Muscle of leg (tissue), 3 donors: ENCODE measurements at regions not wholly inside any gene's neighbourhood (a gene's known extent, or its start where the extent isn't known, plus 50 kb on each side); places are given as distances from the start of the nearest gene placed in this dataset.
A peak's percentile ranks its signal among the peaks of the same experiment; 100 is the strongest.

ENCODE experiments used
- DNase-seq: peaks from one replicate; pipeline ENCODE4 v3.0.0; 2013
- H3K27ac ChIP-seq: one replicate; pipeline ENCODE4 v1.5.1; 2013; ENCODE audit warnings: mild to moderate bottlenecking, low read length, control low read depth
- H3K27me3 ChIP-seq: one replicate; pipeline ENCODE4 v1.6.1; 2013; ENCODE audit warnings: low read length; ENCODE audit not compliant: control insufficient read depth, insufficient read depth
- H3K36me3 ChIP-seq: one replicate; pipeline ENCODE4 v1.6.1; 2013; ENCODE audit warnings: low read length; ENCODE audit not compliant: control insufficient read depth, insufficient read depth
- H3K4me1 ChIP-seq: one replicate; pipeline ENCODE4 v1.6.1; 2013; ENCODE audit warnings: low read length; ENCODE audit not compliant: control insufficient read depth, insufficient read depth
- H3K4me3 ChIP-seq: one replicate; pipeline ENCODE4 v1.5.1; 2013; ENCODE audit warnings: low read length, control low read depth
- H3K9me3 ChIP-seq: replicated peaks from 2 replicates; pipeline ENCODE4 v1.6.1; 2013; ENCODE audit warnings: low read depth, low read length; ENCODE audit not compliant: control insufficient read depth
- WGBS: methylation state at CpG from one replicate; pipeline ENCODE4 v1.1.5; 2013; ENCODE audit warnings: missing lambda C conversion rate; ENCODE audit not compliant: insufficient coverage; 5-methylcytosine and 5-hydroxymethylcytosine counted together

- Histone ChIP-seq H3K4me1 (no peaks in the 10 kb centered on the region), H3K4me3 (no peak overlapping the region), H3K36me3 (no peaks in the 10 kb centered on the region), H3K27ac (no peak overlapping the region), H3K27me3 (peaks cover under 1% of the 10 kb centered on the region), H3K9me3 (peaks cover 4% of the 10 kb centered on the region)
- 44% methylated on average over 1 of the region's 7 CpGs for WGBS
- DNase-seq, result no peak
These were observed 348.1 kb downstream of the THBS2 start for GRCh38 chr6:168905451-168906090.

DNA sequence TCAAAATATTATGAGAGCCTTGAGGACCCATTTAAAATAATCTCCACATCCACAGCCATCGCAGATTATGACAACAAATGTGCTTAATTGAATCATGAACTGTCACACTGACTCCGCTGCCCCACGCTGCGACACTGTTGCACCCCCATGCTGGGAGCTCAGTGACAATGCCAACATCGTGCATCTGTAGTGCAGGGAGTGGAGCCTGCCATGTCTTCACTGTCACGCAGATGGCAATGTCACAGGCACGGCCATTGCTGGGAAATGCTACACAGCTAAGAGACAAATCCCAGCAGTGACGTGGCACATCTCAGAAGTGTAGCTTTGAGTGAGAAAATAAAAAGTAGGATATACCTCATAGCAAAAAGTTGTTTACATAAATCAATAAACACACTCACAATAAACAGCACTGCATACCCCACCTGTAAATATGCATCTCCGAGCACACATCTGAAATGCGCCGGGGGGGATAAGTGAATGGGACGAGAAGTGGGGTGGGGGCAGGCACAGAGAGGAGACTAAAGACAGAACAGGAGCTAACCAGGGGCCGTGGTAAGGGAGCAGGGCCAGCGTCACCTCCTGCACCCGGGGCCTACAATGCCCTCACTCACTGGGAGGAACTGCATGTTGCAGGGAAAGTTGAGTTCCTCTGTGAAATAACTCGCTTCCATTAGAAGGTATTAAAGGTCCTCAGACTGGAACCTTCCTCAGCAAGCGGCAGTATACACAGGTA lies 349.9 kb downstream of the THBS2 start:
- H3K27ac ChIP-seq, result no peak overlapping the region
- H3K27me3 ChIP-seq, result peaks cover 2% of the 10 kb centered on the region
- no peaks in the 10 kb centered on the region for H3K4me1 ChIP-seq
- H3K4me3 ChIP-seq, result no peak overlapping the region
- peaks cover 4% of the 10 kb centered on the region for H3K9me3 ChIP-seq
- WGBS, result 89% methylated on average over 9 of the region's 17 CpGs
- no peak for DNase-seq
- H3K36me3 ChIP-seq, result no peaks in the 10 kb centered on the region

GRCh38 chr6:168902075-168902474 lies 351.6 kb downstream of the THBS2 start:
- H3K9me3 ChIP-seq, result peaks cover 2% of the 10 kb centered on the region
- H3K27ac ChIP-seq, result no peak overlapping the region
- H3K4me1 ChIP-seq, result no peaks in the 10 kb centered on the region
- DNase-seq, result no peak
- peaks cover 2% of the 10 kb centered on the region for H3K27me3 ChIP-seq
- 50% methylated on average over 1 of the region's 6 CpGs for WGBS
- no peaks in the 10 kb centered on the region for H3K36me3 ChIP-seq
- no peak overlapping the region for H3K4me3 ChIP-seq

DNA sequence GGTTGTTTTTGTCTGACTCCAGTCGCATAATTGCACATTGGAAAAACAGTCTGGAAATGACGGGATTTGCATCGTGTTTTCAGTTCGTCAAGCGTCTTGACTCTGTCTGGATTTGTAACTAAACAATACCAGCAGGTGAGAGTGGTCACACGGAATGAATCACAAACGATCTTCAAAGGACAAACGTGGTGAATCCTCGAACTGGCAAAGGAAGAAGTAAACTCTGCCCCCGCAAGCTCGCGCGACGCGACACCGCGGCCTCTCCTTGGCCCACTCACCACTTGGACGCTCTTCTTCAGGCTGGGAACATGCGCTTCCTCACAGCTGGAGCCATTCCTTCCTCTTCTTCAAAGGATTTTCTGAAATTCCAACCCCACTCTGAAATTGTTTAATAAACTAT lies 352.6 kb downstream of the THBS2 start:
- H3K4me3 ChIP-seq, result no peak overlapping the region
- H3K27ac ChIP-seq, result no peak overlapping the region
- H3K27me3 ChIP-seq, result peaks cover 2% of the 10 kb centered on the region
- H3K36me3 ChIP-seq, result no peaks in the 10 kb centered on the region
- no peaks in the 10 kb centered on the region for H3K4me1 ChIP-seq
- 87% methylated on average over 19 of the region's 19 CpGs for WGBS
- peaks cover 2% of the 10 kb centered on the region for H3K9me3 ChIP-seq
- no peak for DNase-seq

GRCh38 chr6:168896321-168896720 lies 357.3 kb downstream of the THBS2 start:
- Histone ChIP-seq H3K36me3 (no peaks in the 10 kb centered on the region), H3K4me1 (no peaks in the 10 kb centered on the region), H3K9me3 (peaks cover 2% of the 10 kb centered on the region), H3K27me3 (peaks cover 4% of the 10 kb centered on the region), H3K27ac (no peak overlapping the region), H3K4me3 (no peak overlapping the region)
- DNase-seq, result no peak
- WGBS, result 80% methylated on average over 7 of the region's 9 CpGs

DNA sequence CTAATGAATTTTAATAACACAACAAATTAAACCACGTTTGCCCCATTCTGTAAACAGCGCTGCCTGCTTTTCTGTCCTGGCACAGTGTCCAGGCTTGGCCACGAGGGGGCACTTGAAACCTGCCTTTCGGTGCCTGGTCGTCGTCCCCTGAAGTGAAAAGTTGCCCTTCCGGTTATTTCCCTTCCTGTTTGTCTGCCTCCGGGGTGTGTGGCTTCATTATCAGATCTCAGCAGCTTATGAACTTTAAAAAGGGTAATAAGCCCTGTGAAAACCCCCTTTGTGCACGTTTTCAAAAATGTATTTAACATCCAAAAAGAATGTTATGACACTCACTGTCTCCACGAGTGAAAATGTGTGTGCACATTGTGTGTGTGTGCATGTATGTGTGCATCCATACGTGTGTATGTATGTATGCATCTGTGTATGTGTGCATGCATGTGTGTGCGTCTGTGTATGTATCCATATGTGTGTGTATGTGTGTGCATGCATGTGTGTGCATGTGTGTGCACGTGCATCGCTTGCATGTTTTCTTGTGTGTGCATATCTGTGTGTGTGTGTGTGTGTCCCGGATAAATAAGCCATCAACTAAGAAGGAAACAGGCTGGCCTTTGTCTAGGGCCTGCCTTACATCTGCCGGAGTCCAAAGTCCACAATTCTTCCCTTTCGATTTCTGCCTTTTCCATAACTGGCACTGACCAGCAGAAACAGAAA lies 358.4 kb downstream of the THBS2 start:
- H3K27ac ChIP-seq, result no peak overlapping the region
- H3K9me3 ChIP-seq, result peaks cover 2% of the 10 kb centered on the region
- no peak overlapping the region for H3K4me3 ChIP-seq
- 30% methylated on average over 10 of the region's 17 CpGs for WGBS
- H3K36me3 ChIP-seq, result no peaks in the 10 kb centered on the region
- peaks cover 7% of the 10 kb centered on the region for H3K4me1 ChIP-seq
- peaks cover 2% of the 10 kb centered on the region for H3K27me3 ChIP-seq
- DNase-seq, result peak; percentile 83

DNA sequence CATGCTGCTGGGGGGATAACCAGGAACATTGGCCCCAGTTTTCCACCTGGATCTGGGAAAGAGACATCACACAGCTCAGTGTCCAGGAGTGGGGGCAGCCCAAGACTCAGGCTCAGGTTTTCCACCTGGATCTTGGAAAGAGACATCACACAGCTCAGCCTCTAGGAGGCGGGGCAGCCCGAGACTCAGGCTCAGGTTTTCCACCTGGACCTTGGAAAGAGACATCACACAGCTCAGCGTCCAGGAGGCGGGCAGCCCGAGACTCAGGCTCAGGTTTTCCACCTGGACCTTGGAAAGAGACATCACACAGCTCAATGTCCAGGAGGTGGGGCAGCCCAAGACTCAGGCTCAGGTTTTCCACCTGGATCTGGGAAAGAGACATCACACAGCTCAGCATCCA lies 361.6 kb downstream of the THBS2 start:
- Histone ChIP-seq H3K4me3 (no peak overlapping the region), H3K27me3 (peaks cover 2% of the 10 kb centered on the region), H3K27ac (no peak overlapping the region), H3K4me1 (peaks cover 7% of the 10 kb centered on the region), H3K9me3 (peaks cover 2% of the 10 kb centered on the region), H3K36me3 (no peaks in the 10 kb centered on the region)
- WGBS, result 95% methylated on average over 2 of the region's 5 CpGs
- no peak for DNase-seq

GRCh38 chr6:168890981-168891365 lies 362.7 kb downstream of the THBS2 start:
- H3K27ac ChIP-seq, result no peak overlapping the region
- H3K4me1 ChIP-seq, result peaks cover 7% of the 10 kb centered on the region
- no peak overlapping the region for H3K4me3 ChIP-seq
- H3K36me3 ChIP-seq, result no peaks in the 10 kb centered on the region
- DNase-seq, result peak; percentile 57
- WGBS, result 0% methylated on average over 1 of the region's 3 CpGs
- no peaks in the 10 kb centered on the region for H3K9me3 ChIP-seq
- H3K27me3 ChIP-seq, result peaks cover 3% of the 10 kb centered on the region

DNA sequence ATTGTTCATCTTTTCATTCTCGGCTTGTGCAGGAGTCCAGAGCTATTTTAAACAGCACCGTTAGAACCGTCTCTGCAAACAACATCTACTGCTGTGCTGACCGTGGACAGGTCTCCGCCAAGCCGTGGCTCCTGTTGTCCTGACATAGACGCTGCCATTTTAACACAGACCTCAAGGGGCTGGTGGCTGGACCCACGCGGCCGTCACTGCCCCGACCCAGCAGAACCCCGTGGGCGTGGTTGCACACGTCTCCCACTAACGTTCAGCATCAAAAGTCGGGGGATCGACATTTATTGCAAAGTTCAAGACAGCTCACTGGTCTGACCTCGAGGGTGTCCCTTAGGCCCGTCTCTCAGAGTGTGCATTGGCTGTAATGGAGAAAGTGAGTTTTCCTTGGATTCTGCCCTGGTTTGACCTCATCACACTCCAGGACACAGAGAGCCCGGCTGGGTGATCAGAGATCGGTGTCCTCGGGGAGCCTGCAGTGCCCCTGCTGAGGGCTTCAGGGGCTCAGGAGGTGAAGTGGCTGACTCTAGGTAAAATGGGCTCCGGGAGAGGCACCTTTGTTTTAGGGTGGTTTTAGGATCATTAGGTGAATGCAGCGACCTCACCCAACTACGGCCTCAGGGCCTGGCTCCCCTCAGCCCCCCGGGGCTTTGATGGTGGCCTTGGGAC lies 363.2 kb downstream of the THBS2 start:
- H3K27ac ChIP-seq, result no peak overlapping the region
- no peaks in the 10 kb centered on the region for H3K36me3 ChIP-seq
- peaks cover 7% of the 10 kb centered on the region for H3K4me1 ChIP-seq
- no peak for DNase-seq
- peaks cover 4% of the 10 kb centered on the region for H3K27me3 ChIP-seq
- H3K9me3 ChIP-seq, result no peaks in the 10 kb centered on the region
- WGBS, result 77% methylated on average over 16 of the region's 26 CpGs
- H3K4me3 ChIP-seq, result no peak overlapping the region

DNA sequence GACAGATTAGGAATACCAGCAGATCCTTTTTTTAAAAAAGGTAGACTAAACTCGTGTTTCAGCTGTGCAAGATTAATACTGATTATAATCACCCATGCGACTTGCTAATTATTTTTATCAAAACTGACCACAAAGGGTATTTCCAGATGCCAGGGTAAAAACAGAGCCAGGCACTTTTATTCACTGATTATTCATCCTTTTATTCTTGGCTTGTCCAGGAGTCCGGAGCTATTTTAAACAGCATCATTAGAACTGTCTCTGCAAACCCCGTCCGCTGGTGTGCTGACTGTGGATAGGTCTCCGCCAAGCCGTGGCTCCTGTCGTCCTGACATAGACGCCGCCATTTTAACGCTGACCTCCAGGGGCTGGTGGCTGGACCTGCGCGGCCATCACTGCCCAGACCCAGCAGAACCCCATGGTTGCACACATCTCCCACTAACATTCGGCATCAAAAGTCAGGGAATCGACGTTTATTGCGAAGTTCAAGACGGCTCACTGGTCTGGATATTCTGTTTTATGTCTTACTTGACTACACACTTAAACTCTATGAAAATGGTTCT lies 364.8 kb downstream of the THBS2 start:
- Histone ChIP-seq H3K27ac (no peak overlapping the region), H3K9me3 (no peaks in the 10 kb centered on the region), H3K4me1 (peaks cover 14% of the 10 kb centered on the region), H3K36me3 (no peaks in the 10 kb centered on the region), H3K4me3 (no peak overlapping the region), H3K27me3 (peaks cover 10% of the 10 kb centered on the region)
- DNase-seq, result no peak
- 94% methylated on average over 11 of the region's 18 CpGs for WGBS
